MM.1S (cell line): ENCODE measurements at regions not wholly inside any gene's neighbourhood (a gene's known extent, or its start where the extent isn't known, plus 50 kb on each side); places are given as distances from the start of the nearest gene placed in this dataset.

Source experiments
- CTCF ChIP-seq: fragments of 300-600 bp; sonication (generic); IDR thresholded peaks from 2 replicates; pipeline ENCODE4 v1.5.1; 2016; ENCODE audit warnings: antibody characterized with exemption, low read length, mixed read lengths
- EZH2 ChIP-seq: fragments of 300-600 bp; sonication (generic); optimal IDR thresholded peaks from 2 replicates; pipeline ENCODE3; 2017; ENCODE audit warnings: low read depth, mild to moderate bottlenecking, antibody characterized with exemption, low read length, mixed read lengths

- no peak for TF ChIP-seq CTCF
- TF ChIP-seq EZH2 = no peak
These were observed 102.7 kb upstream of the CD55 start for GRCh38 chr1:207218512-207219362.
